ENCODE measurements at regions not wholly inside any gene's neighbourhood (a gene's known extent, or its start where the extent isn't known, plus 50 kb on each side); places are given as distances from the start of the nearest gene placed in this dataset.

GRCh38 chr16:26189536-26189935 is 497.8 kb downstream of the HS3ST4 start:
- TF ChIP-seq RAD21 (IDR thresholded peaks at IDR 0.05; ENCODE audit: insufficient read depth, low read depth, low read length): no peak
- no peak for TF ChIP-seq CBX5 (IDR thresholded peaks at IDR 0.05; ENCODE audit: low read depth)
- TF ChIP-seq MAX (IDR thresholded peaks at IDR 0.05; ENCODE audit: low read depth, low read length): no peak
- no peak for TF ChIP-seq YY1 (IDR thresholded peaks at IDR 0.05; ENCODE audit: low read depth, low read length)
- TF ChIP-seq FOXK2 (IDR thresholded peaks at IDR 0.05): no peak
- TF ChIP-seq REST (IDR thresholded peaks at IDR 0.05; ENCODE audit: low read depth, low read length): no peak
- TF ChIP-seq TCF12 (IDR thresholded peaks at IDR 0.05; ENCODE audit: low read depth, low read length): no peak
- no peak for TF ChIP-seq POLR2A (IDR thresholded peaks at IDR 0.05; ENCODE audit: low read depth, low read length)
- TF ChIP-seq FOS (IDR thresholded peaks at IDR 0.05; ENCODE audit: borderline replicate concordance, extremely low read depth, insufficient read length): no peak
- no peak for TF ChIP-seq RB1 (IDR thresholded peaks at IDR 0.05; ENCODE audit: borderline replicate concordance)
- no peak for TF ChIP-seq MXI1 (IDR thresholded peaks at IDR 0.05; ENCODE audit: low read depth, low read length)
- no peak for TF ChIP-seq CTCF (IDR thresholded peaks at IDR 0.05 in 2 of 3, conservative IDR thresholded peaks at IDR 0.05 in 1 of 3; ENCODE audit: control insufficient read depth in 2 of 3, extremely low read depth in 1 of 3, insufficient read depth in 1 of 3, low read depth in 3 of 3, low read length in 3 of 3)

All from GM12878 (cell line).